ENCODE measurements at regions not wholly inside any gene's neighbourhood (a gene's known extent, or its start where the extent isn't known, plus 50 kb on each side); places are given as distances from the start of the nearest gene placed in this dataset.
"Not testable (repeated sequence)": the region's sequence is repeated elsewhere in the genome, so short reads cannot be mapped to it uniquely, and the experiment has no call there.

DNA sequence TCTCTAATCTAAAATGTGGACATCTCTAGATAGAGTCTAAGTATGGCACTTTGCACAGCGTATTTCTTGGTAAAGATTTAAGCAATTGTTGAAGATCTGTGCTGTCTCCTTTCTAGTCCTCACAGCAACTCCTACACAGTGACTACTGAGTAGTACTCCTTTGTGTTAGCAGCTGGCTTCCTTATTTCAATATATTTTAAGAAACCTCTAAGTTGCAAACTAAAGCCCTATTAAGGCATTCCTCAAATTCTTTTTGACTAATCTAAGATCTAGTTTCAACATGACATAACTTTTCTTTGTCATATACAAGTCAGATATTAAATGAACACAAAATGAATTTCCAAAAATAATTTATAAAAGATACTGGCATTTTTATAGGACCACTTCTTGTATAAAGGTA lies 121.8 kb upstream of the DNAJC10 start:
- no peak for DNase-seq (ENCODE audit: low read depth in 3 of 3, low spot score in 2 of 3)

GRCh38 chr2:182595650-182596049 lies 120.4 kb upstream of the DNAJC10 start:
- DNase-seq (ENCODE audit: low read depth in 3 of 3, low spot score in 2 of 3) = no peak

- DNase-seq (ENCODE audit: low read depth in 3 of 3, low spot score in 2 of 3) = no peak
Observed at GRCh38 chr2:182597570-182598295, 118.3 kb upstream of the DNAJC10 start.

- DNase-seq (ENCODE audit: low read depth in 3 of 3, low spot score in 2 of 3) = no peak
Observed at GRCh38 chr2:182598626-182599025, 117.4 kb upstream of the DNAJC10 start.

DNA sequence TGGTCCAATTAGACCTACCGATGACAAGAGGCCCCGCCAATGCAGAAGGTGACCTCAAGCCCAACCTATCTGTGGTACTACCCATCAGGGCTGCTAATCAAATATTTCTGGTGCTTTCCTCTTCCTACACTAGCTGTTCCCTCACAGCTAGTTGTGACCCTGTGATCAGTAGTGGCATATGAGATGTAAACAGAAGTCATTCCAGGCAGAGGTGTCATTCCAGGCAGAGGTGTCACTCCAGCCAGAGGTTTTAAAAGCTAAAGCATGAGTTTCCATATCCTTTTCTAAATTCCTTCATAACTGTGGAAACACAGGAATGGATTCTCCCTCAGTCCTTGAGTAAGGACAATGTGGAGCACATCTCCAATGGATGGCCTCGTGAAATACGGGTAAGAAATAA lies 110.9 kb upstream of the DNAJC10 start:
- no peak for DNase-seq (ENCODE audit: low read depth in 3 of 3, low spot score in 2 of 3)

DNA sequence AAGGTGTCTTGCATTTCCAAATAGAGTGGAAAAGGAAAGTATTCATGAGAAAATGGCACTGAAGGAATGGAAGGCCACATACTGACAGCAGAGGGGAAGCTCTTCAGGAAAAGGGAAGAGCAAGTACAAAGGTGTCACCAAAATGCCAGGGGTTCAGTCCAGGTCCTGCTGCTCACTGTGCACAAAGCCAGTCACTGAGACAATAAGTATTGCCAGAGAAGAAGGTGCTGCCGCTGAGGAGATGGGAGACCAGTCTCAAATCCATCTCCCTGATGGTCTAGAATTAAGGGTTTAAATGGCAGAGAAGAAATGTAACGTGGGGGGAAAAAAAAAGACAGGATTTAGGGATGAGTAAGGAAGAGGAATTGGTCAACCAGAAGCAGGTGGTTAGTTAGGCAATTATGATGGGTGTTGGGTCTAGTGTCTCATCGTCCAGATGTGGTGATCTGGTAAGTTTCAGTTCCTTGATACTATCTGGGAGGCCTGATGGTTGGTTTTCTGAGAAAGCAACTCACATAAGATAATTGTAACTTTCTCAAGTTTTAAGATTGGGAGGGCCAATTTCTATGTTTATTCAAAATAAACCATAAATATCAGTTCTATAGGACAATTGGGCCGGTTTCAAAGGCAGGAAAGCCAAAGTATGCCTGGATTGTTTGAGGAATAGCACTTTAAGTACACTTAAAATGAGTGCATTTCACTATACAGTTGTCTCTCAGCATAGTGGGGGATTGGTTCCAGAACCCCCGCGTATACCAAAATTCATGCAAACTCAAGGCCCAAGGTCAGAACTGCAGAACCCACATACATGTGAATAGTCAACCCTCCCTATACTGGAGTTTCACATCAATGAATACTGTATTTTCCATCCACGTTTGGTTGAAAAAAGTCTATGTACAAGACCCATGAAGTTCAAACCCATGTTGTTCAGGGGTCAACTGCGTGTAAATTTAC lies 109.1 kb upstream of the DNAJC10 start:
- no peak for DNase-seq (ENCODE audit: low read depth in 3 of 3, low spot score in 2 of 3)

DNA sequence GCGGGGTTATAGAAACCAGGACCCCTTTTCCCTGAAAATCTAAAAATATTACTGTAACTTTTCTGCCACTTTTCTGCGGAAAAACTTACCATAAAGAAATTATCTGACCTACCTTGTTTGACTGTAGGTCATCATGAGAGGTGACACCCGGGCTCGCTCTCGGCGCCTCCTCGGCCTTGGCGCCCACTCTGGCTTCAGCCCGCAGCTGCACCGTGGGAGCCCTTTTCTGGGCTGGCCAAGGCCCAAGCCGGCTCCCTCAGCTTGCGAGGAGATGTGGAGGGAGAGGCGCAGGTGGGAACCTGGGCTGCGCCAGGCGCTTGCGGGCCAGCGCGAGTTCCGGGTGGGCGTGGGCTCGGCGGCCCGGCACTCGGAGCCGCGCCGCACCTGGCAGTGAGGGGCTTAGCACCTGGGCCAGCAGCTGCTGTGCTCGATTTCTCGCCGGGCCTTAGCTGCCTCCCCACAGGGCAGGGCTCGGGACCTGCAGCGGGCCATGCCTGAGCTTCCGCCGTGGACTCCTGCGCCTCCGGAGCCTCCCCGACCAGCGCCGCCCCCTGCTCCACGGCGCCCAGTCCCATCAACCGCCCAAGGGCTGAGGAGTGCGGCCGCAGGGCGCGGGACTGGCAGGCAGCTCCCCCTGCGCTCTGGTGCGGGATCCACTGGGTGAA lies 107.7 kb upstream of the DNAJC10 start:
- DNase-seq (ENCODE audit: low read depth in 3 of 3, low spot score in 2 of 3) = no peak

DNA sequence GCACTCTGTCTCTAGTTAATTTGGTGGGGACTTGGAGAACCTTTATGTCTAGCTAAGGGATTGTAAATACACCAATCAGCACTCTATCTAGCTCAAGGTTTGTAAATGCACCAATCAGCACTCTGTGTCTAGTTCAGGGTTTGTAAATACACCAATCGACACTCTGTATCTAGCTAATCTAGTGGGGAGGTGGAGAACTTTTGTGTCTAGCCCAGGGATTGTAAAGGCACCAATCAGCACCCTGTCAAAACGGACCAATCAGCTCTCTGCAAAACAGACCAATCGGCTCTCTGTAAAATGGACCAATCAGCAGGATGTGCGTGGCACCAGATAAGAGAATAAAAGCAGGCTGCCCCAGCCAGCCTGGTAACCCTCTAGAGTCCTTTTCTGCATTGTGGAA lies 107.1 kb upstream of the DNAJC10 start:
- DNase-seq (ENCODE audit: low read depth in 3 of 3, low spot score in 2 of 3) = not testable (repeated sequence)

- no peak for DNase-seq (ENCODE audit: low read depth in 3 of 3, low spot score in 2 of 3)
Observed at GRCh38 chr2:182610231-182610630, 105.8 kb upstream of the DNAJC10 start.

DNA sequence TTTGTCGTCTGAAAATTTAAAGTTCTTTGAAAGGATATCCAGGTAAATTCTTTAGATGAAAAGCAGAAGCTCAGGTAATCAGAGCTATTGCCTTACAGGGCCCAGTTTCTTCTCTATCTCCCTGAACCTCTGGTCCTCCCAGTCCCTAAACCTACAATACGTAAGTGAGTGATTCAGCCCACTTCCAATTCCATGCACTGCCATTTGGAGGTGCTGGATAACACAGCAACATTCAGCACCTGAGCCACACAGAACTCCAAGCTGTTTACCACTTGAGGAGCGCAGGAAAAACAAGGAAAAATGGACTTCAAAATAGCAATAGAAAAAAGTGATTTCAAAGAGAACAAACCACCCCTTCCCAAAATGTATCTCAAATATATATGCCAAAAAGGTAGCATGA lies 105.0 kb upstream of the DNAJC10 start:
- DNase-seq (ENCODE audit: low read depth in 3 of 3, low spot score in 2 of 3) = no peak

- no peak for DNase-seq (ENCODE audit: low read depth in 3 of 3, low spot score in 2 of 3)
Observed at GRCh38 chr2:182615036-182615435, 101.0 kb upstream of the DNAJC10 start.

DNA sequence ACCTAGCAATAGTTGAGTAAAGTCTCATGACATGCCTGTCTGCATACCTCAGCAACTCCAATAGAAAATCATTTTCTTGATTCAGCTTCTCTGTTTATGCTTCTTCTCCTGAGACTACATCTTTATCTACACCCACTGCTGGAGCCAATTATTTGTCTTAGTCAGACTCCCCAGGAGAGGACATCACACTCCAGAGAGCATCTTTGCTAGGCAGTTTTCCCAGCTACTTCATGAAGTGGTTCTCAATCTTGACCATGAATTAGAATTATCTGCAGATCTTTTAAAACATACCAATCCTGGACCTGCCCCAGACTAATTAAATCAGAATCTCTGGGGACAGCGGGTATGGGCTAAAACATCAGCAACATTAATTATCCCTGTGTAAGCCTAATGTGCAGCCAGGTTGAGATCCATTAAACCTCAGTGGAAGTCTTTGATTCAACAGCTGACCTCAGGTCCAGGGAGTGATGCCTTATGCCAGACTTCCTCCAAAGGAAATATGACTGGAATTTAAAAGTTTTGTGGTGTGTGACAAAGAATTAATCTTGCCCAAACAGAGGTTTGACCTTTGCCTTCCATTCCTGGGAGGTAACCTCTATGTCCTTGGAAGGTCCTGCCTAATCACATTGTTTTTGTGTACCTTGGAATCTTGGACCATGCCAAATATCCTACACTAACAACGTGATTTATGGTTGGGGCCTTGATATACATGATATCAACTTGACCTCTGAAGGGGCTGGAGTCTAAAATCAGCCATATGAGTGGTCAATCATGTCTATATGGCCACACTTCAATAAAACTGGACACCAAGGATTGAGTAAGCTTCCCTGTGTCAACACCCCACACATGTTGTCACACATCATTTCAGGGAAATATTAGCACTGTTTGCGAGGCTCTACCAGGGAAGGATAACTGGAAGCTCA lies 99.3 kb upstream of the DNAJC10 start:
- DNase-seq (ENCODE audit: low read depth in 3 of 3, low spot score in 2 of 3) = peak in 2 of 3 donors; percentile 13 to 14

DNA sequence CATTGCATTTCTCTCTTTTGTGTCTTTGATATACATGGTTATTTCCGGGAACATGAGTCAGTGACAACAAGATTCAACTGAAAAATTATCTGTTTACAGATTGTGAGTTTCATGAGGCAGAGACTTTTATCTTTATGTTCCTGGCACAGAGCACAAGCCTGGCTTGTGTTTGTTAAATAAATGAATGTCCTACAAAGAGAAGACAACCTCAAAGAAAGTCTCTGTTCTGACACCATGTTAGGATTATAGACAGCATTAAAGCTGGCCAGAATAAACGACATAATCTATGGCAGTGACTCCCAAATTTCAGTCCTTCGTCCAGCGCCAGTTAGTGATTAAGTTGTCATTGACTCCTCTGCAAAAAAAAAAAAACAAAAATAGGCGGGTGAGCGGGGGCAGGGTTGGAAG lies 97.4 kb upstream of the DNAJC10 start:
- DNase-seq (ENCODE audit: low read depth in 3 of 3, low spot score in 2 of 3) = no peak

DNA sequence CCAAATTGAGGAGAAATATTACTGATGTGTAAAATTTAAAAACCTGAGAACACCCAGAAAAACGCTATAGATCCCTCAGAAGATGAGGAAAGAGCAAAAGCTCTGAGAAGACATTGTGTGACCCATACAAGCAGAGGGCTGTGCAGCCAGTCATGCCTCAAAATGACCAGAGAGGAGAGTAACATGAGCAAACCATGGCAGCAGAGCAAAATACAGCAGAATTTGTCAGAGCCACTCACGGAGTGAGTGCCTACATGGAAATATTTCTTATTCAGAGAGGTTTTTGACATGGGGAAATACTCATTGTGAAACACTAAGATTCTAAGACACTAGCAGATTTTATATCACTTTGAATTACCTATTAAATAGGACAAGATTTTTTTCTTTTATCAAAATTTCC lies 96.8 kb upstream of the DNAJC10 start:
- no peak for DNase-seq (ENCODE audit: low read depth in 3 of 3, low spot score in 2 of 3)

GRCh38 chr2:182621191-182621590 lies 94.9 kb upstream of the DNAJC10 start:
- no peak for DNase-seq (ENCODE audit: low read depth in 3 of 3, low spot score in 2 of 3)

DNA sequence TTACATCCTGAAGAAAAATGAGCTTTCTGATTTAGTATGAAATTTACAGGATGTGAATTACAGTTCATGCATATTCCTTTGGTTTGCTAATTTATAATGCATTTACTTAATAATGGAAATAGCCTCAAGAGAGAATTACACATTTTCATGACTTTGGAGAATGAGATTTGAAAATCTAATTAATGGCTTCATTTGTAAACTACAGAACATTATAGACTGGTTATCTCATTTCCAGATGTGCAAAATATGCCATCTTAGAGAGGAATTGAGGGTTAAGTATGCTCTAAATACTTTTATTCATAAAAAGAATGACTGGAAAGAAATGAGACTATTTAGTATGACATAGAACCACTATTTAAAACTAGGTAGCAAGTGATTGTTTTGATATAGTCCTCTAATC lies 94.2 kb upstream of the DNAJC10 start:
- no peak for DNase-seq (ENCODE audit: low read depth in 3 of 3, low spot score in 2 of 3)

GRCh38 chr2:182622231-182622630 lies 93.8 kb upstream of the DNAJC10 start:
- DNase-seq (ENCODE audit: low read depth in 3 of 3, low spot score in 2 of 3) = no peak

- no peak for DNase-seq (ENCODE audit: low read depth in 3 of 3, low spot score in 2 of 3)
Observed at GRCh38 chr2:182625814-182626213, 90.2 kb upstream of the DNAJC10 start.

DNA sequence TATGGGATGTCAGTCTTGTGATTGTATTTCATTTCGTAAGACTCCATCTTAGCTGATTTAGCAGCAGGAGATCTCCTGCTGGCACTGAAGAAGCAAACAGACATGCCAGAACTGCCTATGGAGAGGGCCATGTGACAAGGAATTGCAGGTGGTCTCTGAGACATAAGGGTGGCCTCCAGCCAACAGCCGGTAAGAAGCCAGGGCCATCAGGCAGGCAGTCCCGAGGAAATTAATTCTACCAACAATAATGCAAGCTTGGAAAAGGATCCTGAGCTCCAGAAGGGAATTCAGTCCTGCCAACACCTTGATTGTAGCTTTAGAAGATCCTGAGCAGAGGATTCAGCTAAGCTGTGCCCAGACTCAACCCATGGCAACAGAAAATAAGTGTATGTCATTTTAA lies 87.1 kb upstream of the DNAJC10 start:
- DNase-seq (ENCODE audit: low read depth in 3 of 3, low spot score in 2 of 3) = no peak

DNA sequence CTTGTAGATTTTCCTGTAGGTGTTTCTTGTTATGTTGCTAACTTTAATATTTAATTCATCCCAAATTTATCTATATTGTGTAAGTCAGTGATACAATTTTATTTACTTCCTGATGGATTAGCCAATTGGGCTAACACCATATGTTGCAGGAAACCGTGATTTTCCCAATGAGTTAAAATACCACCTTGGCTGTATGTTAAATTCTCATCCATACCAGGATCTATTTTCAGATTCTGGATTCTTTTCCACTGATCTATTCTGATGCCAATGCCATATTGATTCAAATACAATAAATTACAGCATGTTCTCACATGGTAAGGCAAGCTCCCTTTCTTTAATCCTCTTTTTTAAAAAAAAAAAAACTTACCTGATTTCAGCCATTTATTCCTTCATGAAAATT lies 85.8 kb upstream of the DNAJC10 start:
- no peak for DNase-seq (ENCODE audit: low read depth in 3 of 3, low spot score in 2 of 3)
